ENCODE measurements at regions not wholly inside any gene's neighbourhood (a gene's known extent, or its start where the extent isn't known, plus 50 kb on each side); places are given as distances from the start of the nearest gene placed in this dataset.

GRCh38 chrX:15043538-15043937, 170.3 kb downstream of the MOSPD2 start:
- TF ChIP-seq ZBTB43 (CRISPR knock-in tag; IDR thresholded peaks at IDR 0.05): no peak
- TF ChIP-seq CTCF (IDR thresholded peaks at IDR 0.05 in 2 of 3, conservative IDR thresholded peaks at IDR 0.05 in 1 of 3; ENCODE audit: insufficient read depth in 2 of 3, low read depth in 1 of 3, low read length in 3 of 3): no peak

Measured in K562 (cell line).